GM12873 (cell line): ENCODE measurements at regions not wholly inside any gene's neighbourhood (a gene's known extent, or its start where the extent isn't known, plus 50 kb on each side); places are given as distances from the start of the nearest gene placed in this dataset.

Experiments
- CTCF ChIP-seq: IDR thresholded peaks from 2 replicates; pipeline ENCODE4 v1.5.1; 2012; ENCODE audit warnings: low read depth, mild to moderate bottlenecking, moderate library complexity, low read length, control low read depth; ENCODE audit not compliant: insufficient read depth; ENCODE audit errors: missing control alignments

DNA sequence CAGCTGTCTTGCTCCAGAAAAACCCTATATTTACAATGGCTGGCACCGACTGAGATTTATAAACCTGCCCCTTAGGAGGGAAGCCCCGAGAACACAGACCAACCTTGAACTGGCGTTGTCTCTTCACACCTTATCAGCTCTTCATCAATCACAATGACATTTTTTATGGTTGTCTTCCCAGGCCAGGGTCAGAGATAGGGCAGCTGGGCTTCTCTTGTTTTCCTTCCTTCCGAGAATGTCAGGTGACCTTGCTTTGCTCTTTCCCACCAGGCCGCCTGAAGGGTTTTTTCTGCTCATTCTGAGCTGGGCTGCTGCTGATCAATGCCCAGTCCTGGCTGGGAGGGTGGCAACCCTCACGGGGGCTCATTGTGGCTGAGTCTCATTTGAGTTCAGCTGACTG, 619.1 kb downstream of the CCDC171 start:
- TF ChIP-seq CTCF, result no peak

- TF ChIP-seq CTCF, result no peak
Observed at GRCh38 chr9:16172796-16173195, 620.0 kb downstream of the CCDC171 start.

DNA sequence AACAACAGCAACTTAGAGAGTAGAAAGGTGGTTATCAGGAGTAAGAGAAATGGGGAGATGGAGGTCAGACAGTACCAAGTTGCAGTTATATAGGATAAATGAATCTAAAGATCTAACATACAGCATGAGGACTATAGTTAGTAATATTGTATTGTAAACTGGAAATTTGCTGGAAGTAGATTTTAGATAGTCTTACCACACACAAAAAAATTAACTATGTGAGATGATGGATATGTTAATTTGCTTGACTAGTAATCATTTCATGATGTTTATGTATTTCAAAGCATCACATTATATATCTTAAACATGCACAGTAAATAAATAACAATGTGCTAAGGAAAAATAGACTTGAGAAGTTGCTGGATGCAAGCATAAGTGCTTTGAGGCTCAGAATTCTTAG, 622.1 kb downstream of the CCDC171 start:
- TF ChIP-seq CTCF, result no peak

GRCh38 chr9:16175461-16175860, 622.6 kb downstream of the CCDC171 start:
- TF ChIP-seq CTCF, result no peak

- TF ChIP-seq CTCF, result no peak
Observed at GRCh38 chr9:16178294-16178693, 625.5 kb downstream of the CCDC171 start.

DNA sequence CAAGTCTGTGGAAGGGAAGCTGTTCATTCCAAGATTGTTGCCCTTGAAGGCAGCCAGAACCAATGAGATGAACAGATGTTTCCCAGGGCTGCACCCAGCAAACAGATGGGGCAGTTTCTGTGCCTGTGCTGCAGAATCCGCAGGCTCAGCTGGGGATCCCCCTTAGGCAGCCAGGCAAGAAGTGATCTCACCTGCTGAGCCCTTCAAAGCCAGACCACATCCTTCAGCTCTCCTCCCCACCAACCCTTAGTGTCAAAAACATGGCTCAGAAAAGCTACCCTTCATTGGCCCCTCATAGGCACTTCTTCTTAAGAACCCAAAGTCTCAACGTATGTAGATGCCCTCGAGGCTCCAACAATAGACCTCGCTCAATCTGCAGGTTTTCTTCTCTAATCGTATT, 626.7 kb downstream of the CCDC171 start:
- TF ChIP-seq CTCF, result no peak

DNA sequence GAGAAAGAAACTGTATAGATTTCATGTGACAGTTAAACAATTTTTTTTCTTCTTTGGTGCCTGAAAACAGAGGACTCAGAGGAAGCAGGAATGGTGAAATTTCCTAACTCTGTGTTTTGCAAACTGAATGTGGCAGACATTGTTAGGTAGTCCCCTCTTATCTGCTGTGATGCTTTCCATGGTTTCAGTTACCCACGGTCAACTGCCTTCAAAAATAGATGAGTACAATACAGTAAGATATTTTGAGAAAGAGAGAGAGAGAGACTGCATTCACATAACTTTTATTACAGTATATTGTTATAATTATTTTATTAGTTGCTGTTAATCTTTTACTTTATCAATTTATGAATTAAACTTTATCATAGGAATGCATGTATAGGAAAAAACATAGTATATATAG, 627.2 kb downstream of the CCDC171 start:
- TF ChIP-seq CTCF, result no peak

GRCh38 chr9:16180546-16180945, 627.7 kb downstream of the CCDC171 start:
- TF ChIP-seq CTCF, result no peak
